K562 (cell line): ENCODE measurements at regions not wholly inside any gene's neighbourhood (a gene's known extent, or its start where the extent isn't known, plus 50 kb on each side); places are given as distances from the start of the nearest gene placed in this dataset.

Experiments used
- ATAC-seq: fragments of 200-7000 bp; cut with Tn5 transposase; 3 replicates; pipeline ENCODE4 v1.9.1; 2020; ENCODE audit warnings: moderate library complexity
- BruUV-seq: library from RNA; stranded (reverse); fragments of 400-500 nt; replicated peaks from 2 replicates; lab custom pipeline; 2021; lab: Mats Ljungman, UMichigan
- CTCF ChIA-PET: fragments of 300-600 bp; formaldehyde crosslinking; extraction: SDS; loops from one replicate; lab custom pipeline; 2021; ENCODE audit warnings: low intra/inter-chr PET ratio; lab: Yijun Ruan, JAX
- POLR2A ChIA-PET: fragments of 300-600, 350-650 bp; sonication (Branson Sonifier 250); formaldehyde crosslinking; extraction: SDS; loops from one replicate; lab custom pipeline; 2021; ENCODE audit warnings: antibody characterized with exemption, inconsistent platforms; lab: Yijun Ruan, JAX
- DNase-seq, 4 experiments: peaks; one replicate each; pipeline versions ENCODE4 v3.0.0 to v3.0.0-alpha.2; 2011 to 2018; ENCODE audit warnings: low spot score in 3 of 4, mixed read lengths in 3 of 4; ENCODE audit errors: extremely low read depth in 1 of 4
- FAIRE-seq: peaks from 2 replicates; lab custom pipeline; 2011; peaks lifted over from hg19 to GRCh38; lab: Jason Lieb, UNC
- H2AFZ ChIP-seq: 2 replicates; pipeline ENCODE4 v1.6.0; 2011; ENCODE audit warnings: low read depth, low read length, control low read depth, inconsistent platforms
- H3K27ac ChIP-seq: fragments of 200-600 bp; 3 replicates; pipeline ENCODE4 v1.8.0; 2011; ENCODE audit warnings: low read depth, mild to moderate bottlenecking, control low read depth, inconsistent platforms, low read length, moderate library complexity, mixed read lengths; ENCODE audit errors: extremely low read depth
- H3K27me3 ChIP-seq, 2 experiments: fragments of 300-600 bp in 1 of 2; 2 replicates in 1 of 2; 3 replicates in 1 of 2; pipeline versions ENCODE4 v1.6.0 to v1.8.0; 2011; ENCODE audit warnings: inconsistent platforms in 2 of 2, low read length in 2 of 2, mild to moderate bottlenecking in 1 of 2, mixed read lengths in 1 of 2, moderate library complexity in 1 of 2; ENCODE audit not compliant: control insufficient read depth in 2 of 2, insufficient read depth in 2 of 2
- H3K36me3 ChIP-seq: fragments of 300-600 bp; 3 replicates; pipeline ENCODE4 v1.8.0; 2011; ENCODE audit warnings: mild to moderate bottlenecking, low read length, inconsistent platforms; ENCODE audit not compliant: control insufficient read depth, insufficient read depth
- H3K4me1 ChIP-seq, 2 experiments: fragments of 200-600 bp in 1 of 2; replicated peaks in 1 of 2; 2 replicates in 1 of 2; 3 replicates in 1 of 2; pipeline versions ENCODE4 v1.5.1 to v1.8.0; 2011; ENCODE audit warnings: inconsistent platforms in 2 of 2, low read length in 2 of 2, mild to moderate bottlenecking in 1 of 2, mixed read lengths in 1 of 2, moderate library complexity in 1 of 2; ENCODE audit not compliant: control insufficient read depth in 2 of 2, insufficient read depth in 2 of 2
- H3K4me2 ChIP-seq: 2 replicates; pipeline ENCODE4 v1.6.1; 2011; ENCODE audit warnings: low read length, control low read depth, inconsistent platforms, mixed read lengths; ENCODE audit not compliant: insufficient read depth
- H3K4me3 ChIP-seq: fragments of 200-600 bp; sonication (generic), shearing (Covaris generic); 2 replicates; pipeline ENCODE4 v1.5.1; 2016; ENCODE audit warnings: control low read depth, inconsistent platforms
- H3K79me2 ChIP-seq: fragments of 200-600 bp; 3 replicates; pipeline ENCODE4 v1.8.0; 2011; ENCODE audit warnings: low read length, inconsistent platforms; ENCODE audit not compliant: control insufficient read depth, insufficient read depth
- H3K9ac ChIP-seq, 2 experiments: 2 replicates each; pipeline versions ENCODE4 v1.6.0 to v1.6.1; 2011; ENCODE audit warnings: low read depth in 2 of 2, low read length in 2 of 2, control low read depth in 1 of 2, inconsistent platforms in 1 of 2, mild to moderate bottlenecking in 1 of 2, mixed read lengths in 1 of 2; ENCODE audit not compliant: insufficient read depth in 1 of 2
- H3K9me1 ChIP-seq: one replicate; pipeline ENCODE4 v1.6.0; 2011; ENCODE audit warnings: inconsistent platforms, mild to moderate bottlenecking, low read length, moderate library complexity; ENCODE audit not compliant: control insufficient read depth, insufficient read depth
- H3K9me3 ChIP-seq: replicated peaks from 2 replicates; pipeline ENCODE4 v1.5.1; 2011; ENCODE audit warnings: low read depth, low read length, inconsistent platforms; ENCODE audit not compliant: control insufficient read depth, insufficient read depth
- H4K20me1 ChIP-seq: replicated peaks from 2 replicates; pipeline ENCODE4 v1.6.1; 2011; ENCODE audit warnings: low read length, inconsistent platforms, mixed read lengths; ENCODE audit not compliant: control insufficient read depth, insufficient read depth
- CEBPG ChIP-seq, 3 experiments: fragments of 200-800 bp in 1 of 3; sonication (Bioruptor generic) in 1 of 3; sonication (generic) in 1 of 3; formaldehyde crosslinking in 1 of 3; IDR thresholded peaks in 2 of 3; conservative IDR thresholded peaks in 1 of 3; 2 replicates each; pipeline versions ENCODE4 v1.6.1 to v1.8.0; 2016 to 2022; ENCODE audit warnings: missing compliant biosample characterization in 2 of 3, missing genetic modification characterization in 2 of 3, mild to moderate bottlenecking in 1 of 3, missing genetic modification reagents in 1 of 3
- KAT7 ChIP-seq: sonication (generic); formaldehyde crosslinking; IDR thresholded peaks from 2 replicates; pipeline ENCODE4 v1.8.0; 2022; ENCODE audit warnings: missing genetic modification reagents, mild to moderate bottlenecking, borderline replicate concordance
- SIN3B ChIP-seq: fragments of 450-650 bp; IDR thresholded peaks from 2 replicates; pipeline ENCODE4 v1.6.1; 2017; ENCODE audit warnings: low read depth, mild to moderate bottlenecking, moderate library complexity
- TCF7L2 ChIP-seq: fragments of 150-350 bp; IDR thresholded peaks from 2 replicates; pipeline ENCODE4 v1.6.1; 2016; ENCODE audit warnings: low read depth, mild to moderate bottlenecking, low read length, moderate library complexity
- WGBS: fragments of 100-300 bp; shearing (Covaris generic); methylation state at CpG from one replicate; pipeline ENCODE4 v1.1.6; 2016; ENCODE audit warnings: low coverage, mixed read lengths; ENCODE audit not compliant: insufficient coverage; ENCODE audit errors: missing lambda C conversion rate; 5-methylcytosine and 5-hydroxymethylcytosine counted together
- in situ Hi-C: fragments of 300-500 bp; cut with MboI; formaldehyde crosslinking; loops from 4 replicates; pipeline ENCODE4 v1.15.0; 2018; ENCODE audit warnings: inconsistent platforms, mixed read lengths
- intact Hi-C: fragments of 100-400 bp; cut with micrococcal nuclease; formaldehyde crosslinking; loops from 2 replicates; pipeline ENCODE4 v1.14.2; 2022
- TF ChIP-seq, protein P1 (sequence below), 2 experiments: fragments of 450-650 bp in 1 of 2; sonication (generic) in 1 of 2; formaldehyde crosslinking in 1 of 2; IDR thresholded peaks in 1 of 2; conservative IDR thresholded peaks in 1 of 2; 2 replicates each; pipeline versions ENCODE4 v1.6.1 to v1.8.1; 2016 to 2023; ENCODE audit warnings: mild to moderate bottlenecking in 2 of 2, moderate library complexity in 2 of 2, inconsistent platforms in 1 of 2, missing genetic modification reagents in 1 of 2
- TF ChIP-seq, protein P2 (sequence below): IDR thresholded peaks from 3 replicates; pipeline ENCODE4 v1.6.1; 2011; ENCODE audit warnings: borderline replicate concordance, mild to moderate bottlenecking, moderate library complexity; ENCODE audit not compliant: insufficient read length; ENCODE audit errors: extremely low read depth

DNA sequence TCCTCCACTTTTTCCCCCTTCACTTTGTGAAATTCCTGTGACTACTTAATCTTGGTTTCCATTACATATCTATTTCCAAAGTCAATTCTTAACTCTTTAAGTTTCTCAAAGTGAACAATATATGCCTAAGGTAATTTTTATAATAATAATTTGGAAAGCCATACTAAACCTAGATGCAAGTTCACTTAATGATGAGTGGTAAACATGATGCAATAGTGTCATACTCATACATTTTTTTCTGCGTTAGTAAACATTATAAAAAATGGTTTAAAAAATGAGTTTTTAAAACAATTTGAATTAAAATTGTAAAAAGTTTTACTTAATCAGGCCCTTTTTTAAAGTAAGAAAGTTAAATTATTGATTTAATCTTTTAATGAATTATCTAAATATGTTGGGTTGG is 659.4 kb upstream of the FZD8 start:
- H3K4me3 ChIP-seq: no peak overlapping the region
- no peak overlapping the region for H3K4me2 ChIP-seq
- no peaks in the 10 kb centered on the region for H3K4me1 ChIP-seq
- H3K9ac ChIP-seq: no peak overlapping the region
- intact Hi-C loops: no loop called here
- in situ Hi-C loops: no loop called here
- ChIA-PET CTCF (no interaction called here), POLR2A (no interaction called here)
- BruUV-seq: no TSS peak
- H3K79me2 ChIP-seq: no peaks in the 10 kb centered on the region
- TF ChIP-seq KAT7 (CRISPR knock-in tag) (no peak), CEBPG (CRISPR knock-in tag; IDR thresholded peaks at IDR 0.05) (no peak), CEBPG (tag; conservative IDR thresholded peaks at IDR 0.05 in 1 of 2, IDR thresholded peaks at IDR 0.05 in 1 of 2) (peak in 1 of 2 experiments; percentile 61; a peak in 2 of 4 replicates)
- TF ChIP-seq, protein P1, sequence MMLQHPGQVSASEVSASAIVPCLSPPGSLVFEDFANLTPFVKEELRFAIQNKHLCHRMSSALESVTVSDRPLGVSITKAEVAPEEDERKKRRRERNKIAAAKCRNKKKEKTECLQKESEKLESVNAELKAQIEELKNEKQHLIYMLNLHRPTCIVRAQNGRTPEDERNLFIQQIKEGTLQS (IDR thresholded peaks at IDR 0.05): peak; percentile 8; the same call in 1 of the 2 replicates
- TF ChIP-seq, protein P1 (CRISPR knock-in tag; conservative IDR thresholded peaks at IDR 0.05): no peak
- no peaks in the 10 kb centered on the region; the same call in 1 of the 2 replicates for H3K9me3 ChIP-seq
- FAIRE-seq (no peak), DNase-seq (no peak), ATAC-seq (no peak)
- 0% methylated on average over 1 of the region's 1 CpG for WGBS
- H4K20me1 ChIP-seq: no peaks in the 10 kb centered on the region
- no peaks in the 10 kb centered on the region for H3K27me3 ChIP-seq
- no peak overlapping the region for H2AFZ ChIP-seq
- H3K36me3 ChIP-seq: no peaks in the 10 kb centered on the region
- no peak overlapping the region for H3K27ac ChIP-seq
- no peaks in the 10 kb centered on the region for H3K9me1 ChIP-seq

- H3K4me1 ChIP-seq: no peaks in the 10 kb centered on the region
- no peaks in the 10 kb centered on the region; the same call in 1 of the 2 replicates for H3K9me3 ChIP-seq
- CTCF ChIA-PET: no interaction called here
- in situ Hi-C loops (no loop called here), intact Hi-C loops (no loop called here)
- H3K4me3 ChIP-seq: no peak overlapping the region
- no peaks in the 10 kb centered on the region for H3K9me1 ChIP-seq
- no peak overlapping the region for H3K9ac ChIP-seq
- H3K36me3 ChIP-seq: no peaks in the 10 kb centered on the region
- DNase-seq (no peak), ATAC-seq (no peak), FAIRE-seq (no peak)
- POLR2A ChIA-PET: no interaction called here
- no peaks in the 10 kb centered on the region for H3K79me2 ChIP-seq
- H3K27me3 ChIP-seq: no peaks in the 10 kb centered on the region
- H3K4me2 ChIP-seq: no peak overlapping the region
- H4K20me1 ChIP-seq: no peaks in the 10 kb centered on the region
- no peak overlapping the region for H2AFZ ChIP-seq
- WGBS: 0% methylated on average over 2 of the region's 2 CpGs
- no peak overlapping the region for H3K27ac ChIP-seq
- no TSS peak for BruUV-seq
- TF ChIP-seq SIN3B (no peak), TCF7L2 (no peak)
- TF ChIP-seq, protein P2, sequence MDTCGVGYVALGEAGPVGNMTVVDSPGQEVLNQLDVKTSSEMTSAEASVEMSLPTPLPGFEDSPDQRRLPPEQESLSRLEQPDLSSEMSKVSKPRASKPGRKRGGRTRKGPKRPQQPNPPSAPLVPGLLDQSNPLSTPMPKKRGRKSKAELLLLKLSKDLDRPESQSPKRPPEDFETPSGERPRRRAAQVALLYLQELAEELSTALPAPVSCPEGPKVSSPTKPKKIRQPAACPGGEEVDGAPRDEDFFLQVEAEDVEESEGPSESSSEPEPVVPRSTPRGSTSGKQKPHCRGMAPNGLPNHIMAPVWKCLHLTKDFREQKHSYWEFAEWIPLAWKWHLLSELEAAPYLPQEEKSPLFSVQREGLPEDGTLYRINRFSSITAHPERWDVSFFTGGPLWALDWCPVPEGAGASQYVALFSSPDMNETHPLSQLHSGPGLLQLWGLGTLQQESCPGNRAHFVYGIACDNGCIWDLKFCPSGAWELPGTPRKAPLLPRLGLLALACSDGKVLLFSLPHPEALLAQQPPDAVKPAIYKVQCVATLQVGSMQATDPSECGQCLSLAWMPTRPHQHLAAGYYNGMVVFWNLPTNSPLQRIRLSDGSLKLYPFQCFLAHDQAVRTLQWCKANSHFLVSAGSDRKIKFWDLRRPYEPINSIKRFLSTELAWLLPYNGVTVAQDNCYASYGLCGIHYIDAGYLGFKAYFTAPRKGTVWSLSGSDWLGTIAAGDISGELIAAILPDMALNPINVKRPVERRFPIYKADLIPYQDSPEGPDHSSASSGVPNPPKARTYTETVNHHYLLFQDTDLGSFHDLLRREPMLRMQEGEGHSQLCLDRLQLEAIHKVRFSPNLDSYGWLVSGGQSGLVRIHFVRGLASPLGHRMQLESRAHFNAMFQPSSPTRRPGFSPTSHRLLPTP: no peak
Measured at GRCh38 chr10:36301139-36301538, 659.0 kb upstream of the FZD8 start.
